Mesothelial cell of epicardium (in vitro differentiated cells): ENCODE measurements at regions not wholly inside any gene's neighbourhood (a gene's known extent, or its start where the extent isn't known, plus 50 kb on each side); places are given as distances from the start of the nearest gene placed in this dataset.

Source experiments
- DNase-seq, 2 experiments: peaks; one replicate each; pipeline ENCODE4 v3.0.0; 2021; ENCODE audit warnings: low spot score in 2 of 2; ENCODE audit not compliant: unreplicated experiment in 2 of 2
- H3K27ac Mint-ChIP-seq: 2 replicates; pipeline ENCODE4 v1.8.0; 2021; ENCODE audit warnings: mixed read lengths
- H3K27me3 Mint-ChIP-seq: 2 replicates; pipeline ENCODE4 v1.8.0; 2021; ENCODE audit warnings: low read depth, mixed read lengths
- H3K36me3 Mint-ChIP-seq: 2 replicates; pipeline ENCODE4 v1.8.0; 2021; ENCODE audit warnings: mixed read lengths
- H3K4me1 Mint-ChIP-seq: 2 replicates; pipeline ENCODE4 v1.8.0; 2021; ENCODE audit warnings: mixed read lengths
- H3K4me3 Mint-ChIP-seq: 2 replicates; pipeline ENCODE4 v1.8.0; 2021; ENCODE audit warnings: mild to moderate bottlenecking, moderate library complexity, mixed read lengths
- H3K9me3 Mint-ChIP-seq: 2 replicates; pipeline ENCODE4 v1.8.0; 2021; ENCODE audit warnings: mixed read lengths
- TF ChIP-seq, protein P1 (sequence below): fragments of 200-600 bp; sonication (generic); IDR thresholded peaks from one replicate; pipeline ENCODE4 v1.5.0; 2021; ENCODE audit warnings: antibody characterized with exemption; ENCODE audit not compliant: unreplicated experiment

DNA sequence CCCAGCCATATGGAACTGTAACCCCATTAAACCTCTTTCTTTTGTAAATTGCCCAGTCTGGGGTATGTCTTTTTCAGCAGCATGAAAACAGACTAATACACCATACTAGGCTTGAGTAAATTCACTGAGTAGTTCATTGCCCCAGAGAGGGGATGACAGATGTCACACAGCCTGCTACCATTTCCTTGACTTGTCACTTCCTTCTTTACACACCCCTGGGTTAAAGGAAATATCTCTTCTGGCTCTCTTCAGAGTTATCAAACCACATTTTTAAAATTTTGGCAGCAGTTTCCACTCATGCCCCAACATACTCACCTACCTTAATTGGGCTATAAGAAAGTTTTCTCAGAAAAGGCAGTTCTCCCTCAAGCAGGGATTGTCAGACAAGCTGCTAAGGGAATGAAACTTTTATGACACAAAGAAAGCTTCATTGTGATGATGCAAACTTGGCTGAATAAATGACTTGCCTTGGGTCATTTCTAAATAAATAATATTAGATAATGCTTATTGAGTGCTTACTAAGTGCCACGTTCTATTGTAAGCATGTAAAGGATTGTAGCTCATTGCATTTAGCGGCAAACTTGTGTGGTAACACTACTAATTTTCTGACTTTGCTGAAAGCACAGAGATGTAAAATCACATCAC, 68.0 kb upstream of the RBMS3 start:
- H3K9me3 Mint-ChIP-seq, result no peaks in the 10 kb centered on the region
- TF ChIP-seq, protein P1, sequence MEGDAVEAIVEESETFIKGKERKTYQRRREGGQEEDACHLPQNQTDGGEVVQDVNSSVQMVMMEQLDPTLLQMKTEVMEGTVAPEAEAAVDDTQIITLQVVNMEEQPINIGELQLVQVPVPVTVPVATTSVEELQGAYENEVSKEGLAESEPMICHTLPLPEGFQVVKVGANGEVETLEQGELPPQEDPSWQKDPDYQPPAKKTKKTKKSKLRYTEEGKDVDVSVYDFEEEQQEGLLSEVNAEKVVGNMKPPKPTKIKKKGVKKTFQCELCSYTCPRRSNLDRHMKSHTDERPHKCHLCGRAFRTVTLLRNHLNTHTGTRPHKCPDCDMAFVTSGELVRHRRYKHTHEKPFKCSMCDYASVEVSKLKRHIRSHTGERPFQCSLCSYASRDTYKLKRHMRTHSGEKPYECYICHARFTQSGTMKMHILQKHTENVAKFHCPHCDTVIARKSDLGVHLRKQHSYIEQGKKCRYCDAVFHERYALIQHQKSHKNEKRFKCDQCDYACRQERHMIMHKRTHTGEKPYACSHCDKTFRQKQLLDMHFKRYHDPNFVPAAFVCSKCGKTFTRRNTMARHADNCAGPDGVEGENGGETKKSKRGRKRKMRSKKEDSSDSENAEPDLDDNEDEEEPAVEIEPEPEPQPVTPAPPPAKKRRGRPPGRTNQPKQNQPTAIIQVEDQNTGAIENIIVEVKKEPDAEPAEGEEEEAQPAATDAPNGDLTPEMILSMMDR, result no peak
- no peaks in the 10 kb centered on the region for H3K36me3 Mint-ChIP-seq
- peaks cover 27% of the 10 kb centered on the region for H3K4me1 Mint-ChIP-seq
- H3K27me3 Mint-ChIP-seq, result no peaks in the 10 kb centered on the region
- H3K4me3 Mint-ChIP-seq, result no peak overlapping the region
- no peak for DNase-seq
- no peak overlapping the region for H3K27ac Mint-ChIP-seq

DNA sequence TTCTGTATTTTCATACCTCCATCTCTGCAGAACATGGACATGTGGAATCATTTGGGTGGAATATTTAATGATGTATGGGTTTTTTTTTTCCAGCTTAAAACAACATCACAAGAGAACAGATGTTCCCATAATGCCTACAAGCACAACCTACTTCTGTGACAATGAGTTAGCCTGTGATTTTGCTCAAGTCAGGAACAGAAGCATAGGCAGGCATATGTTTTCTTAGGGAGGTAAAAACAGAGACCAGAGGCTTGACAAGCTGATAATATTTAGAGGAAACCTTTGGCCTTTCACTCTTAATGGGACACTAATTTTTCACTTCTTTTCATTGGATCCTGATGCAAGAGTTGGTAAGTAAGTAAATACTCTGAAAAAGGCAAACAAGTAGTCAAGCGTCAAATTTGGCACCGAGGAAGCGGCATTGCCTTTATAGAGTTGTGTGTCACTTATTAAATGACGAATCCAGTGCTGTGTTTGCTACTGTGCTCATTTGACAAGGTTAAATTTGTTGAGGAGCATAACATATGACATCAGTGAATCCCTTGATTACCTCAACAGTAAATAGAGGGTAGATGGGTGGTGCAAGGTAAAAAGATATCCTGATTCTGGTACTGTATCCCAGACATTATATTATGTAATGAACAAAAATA, 66.7 kb upstream of the RBMS3 start:
- H3K4me3 Mint-ChIP-seq, result no peak overlapping the region
- H3K27ac Mint-ChIP-seq, result no peak overlapping the region
- H3K36me3 Mint-ChIP-seq, result no peaks in the 10 kb centered on the region
- no peak for DNase-seq
- TF ChIP-seq, protein P1, result no peak
- H3K27me3 Mint-ChIP-seq, result no peaks in the 10 kb centered on the region
- no peaks in the 10 kb centered on the region for H3K9me3 Mint-ChIP-seq
- peaks cover 21% of the 10 kb centered on the region for H3K4me1 Mint-ChIP-seq

DNA sequence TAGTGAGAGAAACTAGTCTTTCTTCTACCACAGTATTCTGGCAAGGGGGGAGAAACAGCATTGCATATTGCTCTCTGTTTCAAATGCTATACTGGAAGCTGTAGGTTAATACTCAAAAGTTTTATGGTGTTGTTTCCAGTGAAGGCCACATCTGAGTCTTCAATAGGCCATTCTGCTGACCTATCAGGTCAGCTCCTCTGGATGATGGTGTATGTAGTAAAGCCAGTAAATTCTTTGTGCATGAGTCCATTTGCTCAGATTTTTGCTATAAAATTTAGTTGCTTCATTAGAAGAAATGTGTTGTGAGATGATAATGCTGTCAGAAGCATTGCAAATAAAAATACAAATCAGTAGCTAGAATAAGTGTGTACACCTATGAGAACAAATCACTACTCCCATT, 64.9 kb upstream of the RBMS3 start:
- Mint-ChIP-seq H3K4me3 (no peak overlapping the region), H3K4me1 (peaks cover 6% of the 10 kb centered on the region), H3K27me3 (no peaks in the 10 kb centered on the region), H3K27ac (no peak overlapping the region), H3K9me3 (no peaks in the 10 kb centered on the region), H3K36me3 (no peaks in the 10 kb centered on the region)
- DNase-seq, result no peak
- TF ChIP-seq, protein P1, result no peak

DNA sequence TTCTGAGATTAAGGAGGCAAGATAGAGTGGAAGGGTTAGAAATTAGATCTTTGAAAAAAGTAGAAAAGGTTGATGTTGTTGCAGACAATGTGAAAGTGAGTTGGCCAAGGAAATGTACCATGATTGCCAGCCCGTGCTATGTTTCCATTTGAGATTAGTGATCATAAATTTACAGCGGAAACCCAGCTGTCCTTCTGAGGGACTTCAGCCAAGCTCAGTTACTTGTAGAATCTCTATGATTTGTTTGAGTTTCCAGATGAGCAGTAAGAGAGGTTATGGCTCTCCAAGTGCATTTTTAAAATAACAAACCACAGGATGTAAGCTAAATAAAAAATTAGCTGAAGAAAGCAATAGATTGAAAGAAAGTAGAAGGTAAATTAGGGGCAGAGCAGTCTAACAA, 54.2 kb upstream of the RBMS3 start:
- no peak overlapping the region for H3K4me3 Mint-ChIP-seq
- H3K27me3 Mint-ChIP-seq, result no peaks in the 10 kb centered on the region
- peaks cover 6% of the 10 kb centered on the region for H3K9me3 Mint-ChIP-seq
- no peak overlapping the region for H3K27ac Mint-ChIP-seq
- TF ChIP-seq, protein P1, result no peak
- H3K36me3 Mint-ChIP-seq, result peaks cover 2% of the 10 kb centered on the region
- DNase-seq, result no peak
- peaks cover 10% of the 10 kb centered on the region for H3K4me1 Mint-ChIP-seq

DNA sequence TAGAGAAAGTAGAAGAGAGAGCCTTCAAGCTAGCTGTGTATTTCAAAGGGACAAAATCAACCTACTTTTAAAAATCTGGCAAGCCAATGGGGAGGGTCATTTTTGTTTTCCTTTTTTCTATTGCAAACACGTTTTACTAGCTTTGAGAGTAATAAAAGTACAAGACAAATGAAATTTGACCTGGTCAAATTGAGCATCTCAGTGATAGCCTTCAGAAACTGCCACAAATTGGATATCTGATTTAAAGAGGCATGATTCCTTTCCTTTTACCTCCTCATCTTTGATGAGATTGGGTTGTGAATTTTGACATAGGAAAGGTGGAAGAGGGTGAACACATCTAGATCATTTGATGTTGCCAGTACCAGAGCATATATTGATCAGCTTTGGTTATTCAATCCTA, 53.6 kb upstream of the RBMS3 start:
- H3K27me3 Mint-ChIP-seq, result no peaks in the 10 kb centered on the region
- DNase-seq, result no peak
- peaks cover 7% of the 10 kb centered on the region for H3K9me3 Mint-ChIP-seq
- no peak overlapping the region for H3K27ac Mint-ChIP-seq
- TF ChIP-seq, protein P1, result no peak
- no peak overlapping the region for H3K4me3 Mint-ChIP-seq
- peaks cover 10% of the 10 kb centered on the region for H3K4me1 Mint-ChIP-seq
- H3K36me3 Mint-ChIP-seq, result peaks cover 2% of the 10 kb centered on the region
